Naive B cell (primary cell): ENCODE measurements at regions not wholly inside any gene's neighbourhood (a gene's known extent, or its start where the extent isn't known, plus 50 kb on each side); places are given as distances from the start of the nearest gene placed in this dataset.

Experiments used
- ATAC-seq, 2 donors: fragments of 150-1000 bp; cut with Tn5 transposase; 2 replicates each; pipeline ENCODE4 v1.10.0; 2021; ENCODE audit warnings: low read depth in 2 of 2, mild to moderate bottlenecking in 2 of 2, moderate library complexity in 2 of 2
- DNase-seq: peaks from one replicate; pipeline ENCODE4 v3.0.0; 2022
- H3K27ac Mint-ChIP-seq, 6 donors: one replicate each; pipeline ENCODE4 v1.8.0; 2020 to 2022; ENCODE audit warnings: mild to moderate bottlenecking in 6 of 6, mixed read lengths in 6 of 6, moderate library complexity in 5 of 6, inconsistent platforms in 2 of 6
- H3K27me3 Mint-ChIP-seq, 3 donors: one replicate each; pipeline ENCODE4 v1.8.0; 2021 to 2022; ENCODE audit warnings: mixed read lengths in 3 of 3, mild to moderate bottlenecking in 1 of 3
- H3K36me3 Mint-ChIP-seq, 2 donors: one replicate each; pipeline ENCODE4 v1.8.0; 2020 to 2022; ENCODE audit warnings: mixed read lengths in 2 of 2, inconsistent platforms in 1 of 2, mild to moderate bottlenecking in 1 of 2
- H3K4me1 Mint-ChIP-seq, 3 donors: one replicate each; pipeline ENCODE4 v1.8.0; 2020 to 2022; ENCODE audit warnings: mixed read lengths in 3 of 3, inconsistent platforms in 1 of 3, mild to moderate bottlenecking in 1 of 3, moderate library complexity in 1 of 3
- H3K4me3 Mint-ChIP-seq, 8 donors: one replicate each; pipeline ENCODE4 v1.8.0; 2020 to 2022; ENCODE audit warnings: mild to moderate bottlenecking in 8 of 8, mixed read lengths in 8 of 8, moderate library complexity in 8 of 8, inconsistent platforms in 2 of 8
- H3K9me3 Mint-ChIP-seq, 7 donors: one replicate each; pipeline ENCODE4 v1.8.0; 2020 to 2022; ENCODE audit warnings: mixed read lengths in 7 of 7, mild to moderate bottlenecking in 5 of 7, inconsistent platforms in 2 of 7, moderate library complexity in 1 of 7

DNA sequence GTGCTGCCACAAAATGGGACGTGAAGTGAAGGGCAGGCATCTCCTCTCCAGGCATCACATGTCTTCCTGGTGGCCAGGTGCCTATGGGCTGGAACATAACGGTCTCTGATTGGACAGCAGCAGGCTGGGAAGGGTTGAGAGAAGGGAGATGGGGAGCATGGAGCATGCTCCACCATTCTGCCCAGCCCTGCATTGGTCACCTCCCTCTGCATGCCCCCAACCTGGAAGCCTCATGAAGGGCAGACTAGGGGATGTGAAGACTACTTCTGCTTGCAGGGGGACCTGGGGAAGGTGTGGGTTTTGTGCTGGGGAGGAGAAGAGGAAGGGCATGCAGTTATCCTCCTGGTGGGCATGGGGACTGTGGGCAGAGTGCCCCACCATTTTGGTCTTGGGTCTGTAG, 782.2 kb downstream of the TBC1D22A start:
- peaks cover 0 to 6% (median 0%) of the 10 kb centered on the region in 7 donors for H3K9me3 Mint-ChIP-seq
- peaks cover 0 to 18% (median 0%) of the 10 kb centered on the region in 3 donors for H3K27me3 Mint-ChIP-seq
- no peak overlapping the region for H3K27ac Mint-ChIP-seq
- ATAC-seq (no peak), DNase-seq (no peak)
- peaks cover 0 to 2% (median 0%) of the 10 kb centered on the region in 3 donors for H3K4me1 Mint-ChIP-seq
- H3K36me3 Mint-ChIP-seq = no peaks in the 10 kb centered on the region
- H3K4me3 Mint-ChIP-seq = no peak overlapping the region

DNA sequence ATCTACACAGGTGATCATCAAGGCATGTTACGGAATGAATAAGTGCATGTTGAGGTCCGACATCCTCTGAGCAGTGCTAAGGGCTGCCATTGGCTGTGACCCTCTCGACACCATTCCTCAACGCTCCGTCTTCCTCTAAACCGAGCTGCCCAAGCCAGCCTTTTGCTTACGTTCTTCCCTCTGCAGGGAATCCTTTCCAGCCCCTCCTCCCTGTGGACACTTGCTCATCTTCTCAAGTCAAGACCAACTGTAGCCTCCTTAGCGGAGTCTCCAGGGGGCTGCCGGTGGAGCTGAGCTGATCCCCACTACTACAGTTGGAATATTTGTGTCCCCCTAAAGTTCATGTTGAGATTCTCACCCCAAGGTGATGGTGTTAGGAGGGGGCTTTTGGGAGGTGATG, 781.0 kb downstream of the TBC1D22A start:
- DNase-seq = no peak
- Mint-ChIP-seq H3K27ac (no peak overlapping the region), H3K4me3 (no peak overlapping the region), H3K4me1 (peaks cover 0 to 2% (median 0%) of the 10 kb centered on the region in 3 donors), H3K9me3 (peaks cover 0 to 6% (median 4%) of the 10 kb centered on the region in 7 donors), H3K36me3 (no peaks in the 10 kb centered on the region), H3K27me3 (peaks cover 0 to 14% (median 7%) of the 10 kb centered on the region in 3 donors)
- ATAC-seq = no peak

DNA sequence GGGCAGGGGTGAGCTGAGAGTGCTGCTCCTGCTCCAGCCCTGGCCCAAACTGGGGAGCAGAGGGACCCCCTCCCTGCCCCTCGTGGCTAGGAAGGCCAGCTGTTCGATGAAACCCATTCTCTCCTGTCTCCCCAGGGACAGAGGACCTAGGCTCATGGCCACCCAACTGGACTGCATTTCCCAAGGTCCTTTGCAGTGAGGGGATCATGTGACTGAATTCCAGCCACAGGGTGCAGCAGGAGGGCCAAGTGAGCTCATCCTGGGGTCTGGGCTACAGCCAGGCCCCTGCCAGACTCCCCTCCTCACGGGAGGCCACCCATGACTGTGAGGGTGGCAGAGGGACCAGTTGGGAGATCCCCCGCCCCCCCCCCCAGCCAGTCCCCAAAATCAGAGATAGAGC, 777.6 kb downstream of the TBC1D22A start:
- no peak overlapping the region for H3K4me3 Mint-ChIP-seq
- peaks cover 0 to 7% (median 0%) of the 10 kb centered on the region in 3 donors for H3K27me3 Mint-ChIP-seq
- no peak for DNase-seq
- H3K9me3 Mint-ChIP-seq = peaks cover 0 to 9% (median 5%) of the 10 kb centered on the region in 7 donors
- H3K27ac Mint-ChIP-seq = no peak overlapping the region
- no peaks in the 10 kb centered on the region for H3K36me3 Mint-ChIP-seq
- ATAC-seq = no peak
- no peaks in the 10 kb centered on the region for H3K4me1 Mint-ChIP-seq

DNA sequence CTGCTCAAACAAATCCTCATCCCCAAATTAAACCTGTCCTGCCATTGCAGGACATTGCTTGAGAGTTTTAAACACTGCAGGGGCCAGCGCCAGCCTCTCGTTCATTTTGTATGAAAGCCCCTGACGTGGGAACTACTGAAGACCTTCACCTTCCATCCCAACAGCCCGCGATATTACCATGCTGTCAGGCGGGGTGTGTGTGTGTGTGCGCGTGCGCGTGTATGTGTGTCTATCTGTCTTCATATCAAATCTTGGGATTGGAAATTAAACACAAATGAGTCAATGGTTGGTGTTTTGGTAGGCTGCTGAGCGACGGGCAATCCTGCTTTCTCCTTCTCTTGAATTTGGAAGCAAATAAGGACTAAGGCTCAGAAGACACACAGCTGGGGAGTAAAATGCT, 776.9 kb downstream of the TBC1D22A start:
- H3K36me3 Mint-ChIP-seq = no peaks in the 10 kb centered on the region
- H3K4me3 Mint-ChIP-seq = peak overlapping the region in 2 of 8 donors; percentile 15 to 56
- H3K27me3 Mint-ChIP-seq = peaks cover 0 to 7% (median 1%) of the 10 kb centered on the region in 3 donors
- no peak for ATAC-seq
- peaks cover 0 to 9% (median 5%) of the 10 kb centered on the region in 7 donors for H3K9me3 Mint-ChIP-seq
- H3K27ac Mint-ChIP-seq = no peak overlapping the region
- no peaks in the 10 kb centered on the region for H3K4me1 Mint-ChIP-seq
- DNase-seq = no peak

DNA sequence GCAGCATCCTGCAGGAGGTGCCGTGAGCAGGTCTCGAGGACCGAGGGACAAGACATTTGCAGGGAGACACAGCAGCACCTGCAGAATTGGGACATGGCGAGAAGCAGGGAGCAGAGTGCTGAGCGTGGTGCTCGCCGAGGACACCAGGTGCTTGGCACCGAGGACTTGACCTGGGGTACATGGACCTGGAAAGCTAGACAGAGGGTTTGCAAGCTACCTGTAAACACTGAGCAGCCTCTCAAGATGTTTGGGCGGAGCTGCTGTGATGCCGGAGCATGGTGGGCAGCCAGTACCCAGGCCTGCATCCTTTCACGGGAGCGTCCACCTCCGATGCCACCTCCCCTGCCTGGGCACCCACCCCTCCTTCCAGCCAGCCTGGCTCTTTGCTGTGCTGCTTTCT, 773.2 kb downstream of the TBC1D22A start:
- DNase-seq (no peak), ATAC-seq (no peak)
- Mint-ChIP-seq H3K9me3 (peaks cover 0 to 12% (median 8%) of the 10 kb centered on the region in 7 donors), H3K36me3 (no peaks in the 10 kb centered on the region), H3K4me3 (no peak overlapping the region), H3K27me3 (peaks cover 0 to 7% (median 4%) of the 10 kb centered on the region in 3 donors), H3K4me1 (peaks cover 0 to 2% (median 0%) of the 10 kb centered on the region in 3 donors), H3K27ac (no peak overlapping the region)

DNA sequence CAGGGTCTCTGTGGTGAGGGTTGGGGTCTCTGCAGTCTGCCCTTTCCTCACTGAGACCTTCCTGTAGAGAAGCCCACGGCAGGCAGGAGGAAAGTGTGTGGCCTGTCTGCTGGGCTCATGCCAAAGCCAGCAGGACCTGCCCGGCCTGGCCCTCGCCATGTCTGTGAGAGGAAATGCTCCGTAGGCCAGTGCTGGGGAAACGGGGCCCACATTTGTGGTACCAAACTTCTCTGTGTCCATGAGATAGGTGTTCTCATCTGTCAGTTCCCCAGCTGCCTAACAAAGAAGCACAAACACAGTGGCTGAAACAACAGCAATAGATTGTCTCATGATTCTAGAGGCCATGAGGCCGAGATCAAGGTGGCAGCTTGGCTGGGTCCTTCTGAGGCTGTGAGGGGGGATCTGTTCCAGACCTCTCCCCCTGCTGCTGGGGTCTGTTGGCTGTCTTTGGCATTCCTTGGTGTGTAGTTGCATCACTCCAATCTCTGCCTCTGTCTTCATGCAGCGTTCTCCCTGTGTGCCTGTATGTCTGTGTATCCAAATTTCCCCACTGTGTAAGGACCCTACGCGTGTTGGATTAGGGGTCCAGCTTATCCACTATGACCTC, 772.5 kb downstream of the TBC1D22A start:
- H3K9me3 Mint-ChIP-seq = peaks cover 0 to 12% (median 8%) of the 10 kb centered on the region in 7 donors
- peaks cover 0 to 7% (median 4%) of the 10 kb centered on the region in 3 donors for H3K27me3 Mint-ChIP-seq
- peaks cover 0 to 2% (median 0%) of the 10 kb centered on the region in 3 donors for H3K4me1 Mint-ChIP-seq
- ATAC-seq = no peak
- no peaks in the 10 kb centered on the region for H3K36me3 Mint-ChIP-seq
- DNase-seq = no peak
- no peak overlapping the region for H3K4me3 Mint-ChIP-seq
- no peak overlapping the region for H3K27ac Mint-ChIP-seq

DNA sequence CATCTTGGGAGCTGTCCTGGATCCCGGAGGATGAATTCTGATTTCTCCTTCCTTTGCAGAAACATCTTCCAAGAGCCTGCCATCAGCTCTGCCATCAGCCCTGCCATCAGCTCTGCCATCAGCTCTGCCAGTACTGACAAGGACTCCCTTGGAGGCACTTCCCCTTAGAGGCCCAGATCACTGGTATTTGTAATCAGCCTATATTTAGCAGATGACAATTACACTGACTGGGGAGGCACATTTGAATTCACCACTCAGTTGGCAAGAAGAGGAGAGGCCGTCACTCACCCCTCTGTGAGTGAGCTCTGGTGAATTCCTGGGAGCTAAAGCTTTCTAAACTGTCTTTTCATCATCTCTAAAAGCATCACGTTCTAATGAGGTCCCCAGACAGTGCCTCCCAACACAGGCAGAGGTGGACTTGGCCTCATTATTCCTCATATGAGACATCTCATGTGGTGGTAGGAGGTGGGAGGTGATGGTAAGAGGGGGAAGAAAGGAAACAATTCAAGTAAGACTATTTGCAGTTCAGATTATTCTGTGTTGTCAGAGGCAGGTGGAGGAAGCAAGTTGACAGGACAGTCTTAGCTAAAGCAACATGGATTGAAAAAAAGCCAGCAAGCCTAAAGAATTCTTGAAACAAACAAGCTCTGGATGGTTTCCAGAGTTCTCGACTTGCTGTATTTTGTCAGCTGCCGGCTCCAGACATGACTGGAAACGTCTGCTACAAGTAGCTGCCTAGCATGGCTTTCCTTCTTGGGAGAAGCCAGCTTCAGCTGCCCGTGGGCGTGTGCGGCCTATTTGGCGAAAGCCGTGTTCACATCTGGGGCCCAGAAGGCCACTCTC, 771.7 kb downstream of the TBC1D22A start:
- peaks cover 0 to 5% (median 4%) of the 10 kb centered on the region in 3 donors for H3K27me3 Mint-ChIP-seq
- ATAC-seq = no peak
- no peaks in the 10 kb centered on the region for H3K36me3 Mint-ChIP-seq
- no peak overlapping the region for H3K4me3 Mint-ChIP-seq
- H3K27ac Mint-ChIP-seq = no peak overlapping the region
- peaks cover 0 to 10% (median 8%) of the 10 kb centered on the region in 7 donors for H3K9me3 Mint-ChIP-seq
- no peak for DNase-seq
- peaks cover 0 to 2% (median 0%) of the 10 kb centered on the region in 3 donors for H3K4me1 Mint-ChIP-seq

DNA sequence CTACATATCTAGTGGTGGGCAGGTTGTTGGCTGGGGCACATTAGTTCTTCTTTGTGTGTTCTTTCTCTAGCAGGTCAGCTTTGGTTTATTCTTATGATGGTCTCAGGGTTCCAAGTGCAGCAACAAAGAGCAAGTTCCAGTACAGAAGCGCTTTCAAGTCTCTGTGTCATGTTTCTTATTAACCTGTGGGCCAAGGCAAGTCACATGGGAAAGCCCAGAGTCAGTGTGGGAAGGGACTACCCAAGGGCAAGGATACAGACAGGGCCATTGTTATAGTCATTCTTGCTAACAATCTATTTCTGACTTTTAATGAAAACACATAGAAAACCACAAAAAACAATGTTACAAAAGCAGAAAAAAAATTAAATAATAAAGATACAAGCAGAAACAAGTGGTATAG, 754.6 kb downstream of the TBC1D22A start:
- H3K27ac Mint-ChIP-seq = no peak overlapping the region
- DNase-seq = no peak
- H3K4me1 Mint-ChIP-seq = no peaks in the 10 kb centered on the region

DNA sequence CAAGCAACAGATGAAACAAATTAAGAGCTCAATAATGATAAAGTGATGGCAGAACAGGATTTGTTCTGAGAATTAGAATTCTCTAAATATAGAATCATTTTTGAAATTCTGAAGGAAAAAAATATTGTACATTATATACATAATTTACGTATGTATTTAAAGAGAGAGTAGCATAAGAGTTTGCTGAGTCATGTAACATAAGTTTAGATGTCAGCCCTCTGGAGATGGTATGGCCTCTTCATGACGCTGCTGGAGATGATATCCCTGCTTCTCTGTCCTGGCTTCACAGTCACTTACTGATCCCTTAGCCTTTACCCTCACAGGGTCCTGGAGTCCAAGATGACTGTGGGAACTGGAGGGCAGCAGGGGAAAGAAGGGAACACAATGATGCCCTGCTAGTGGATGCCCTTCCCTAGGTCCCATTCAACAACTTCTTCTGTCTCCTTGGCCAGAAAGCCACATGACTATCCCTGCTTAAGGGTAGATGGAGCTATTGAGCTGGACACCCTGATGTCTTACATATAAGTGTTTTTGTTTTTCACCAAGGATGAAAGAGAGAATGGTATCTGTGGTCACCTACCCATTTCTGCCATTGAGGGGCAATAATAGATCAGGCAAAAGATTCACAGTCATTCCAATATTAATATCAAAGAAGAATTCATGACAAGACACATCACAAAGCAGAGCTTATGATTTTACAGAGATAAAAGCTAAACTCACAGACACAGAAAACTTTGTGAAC, 753.1 kb downstream of the TBC1D22A start:
- H3K4me3 Mint-ChIP-seq = no peak overlapping the region
- peaks cover 3 to 13% (median 10%) of the 10 kb centered on the region in 3 donors for H3K27me3 Mint-ChIP-seq
- H3K27ac Mint-ChIP-seq = no peak overlapping the region
- ATAC-seq (no peak), DNase-seq (no peak)
- no peaks in the 10 kb centered on the region for H3K4me1 Mint-ChIP-seq
- H3K36me3 Mint-ChIP-seq = no peaks in the 10 kb centered on the region
- H3K9me3 Mint-ChIP-seq = peaks cover 0 to 5% (median 0%) of the 10 kb centered on the region in 7 donors

More for the DNA sequence above, 754.6 kb downstream of the TBC1D22A start:
- H3K27me3 Mint-ChIP-seq = peaks cover 0 to 10% (median 8%) of the 10 kb centered on the region in 3 donors
- H3K4me3 Mint-ChIP-seq = no peak overlapping the region
- no peaks in the 10 kb centered on the region for H3K9me3 Mint-ChIP-seq
- no peak for ATAC-seq
- no peaks in the 10 kb centered on the region for H3K36me3 Mint-ChIP-seq

DNA sequence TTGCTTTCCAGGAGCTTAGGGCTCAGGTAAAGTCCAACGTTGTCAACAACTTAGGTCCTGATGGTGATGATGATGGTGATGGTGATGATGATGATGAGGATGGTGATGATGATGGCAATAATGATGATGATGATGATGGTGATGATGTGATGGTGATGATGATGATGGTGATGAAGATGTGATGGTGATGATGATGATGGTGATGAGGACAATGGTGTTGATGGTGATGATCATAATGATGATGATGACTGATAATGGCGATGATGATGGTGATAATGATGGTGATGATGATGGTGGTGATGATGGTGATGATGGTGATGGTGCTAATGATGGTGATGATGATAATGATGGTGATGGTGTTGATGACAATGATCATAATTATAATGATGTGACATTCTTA, 750.2 kb downstream of the TBC1D22A start:
- Mint-ChIP-seq H3K27me3 (peaks cover 7 to 27% (median 8%) of the 10 kb centered on the region in 3 donors), H3K4me3 (no peak overlapping the region), H3K9me3 (peaks cover 0 to 8% (median 0%) of the 10 kb centered on the region in 7 donors), H3K36me3 (no peaks in the 10 kb centered on the region), H3K27ac (no peak overlapping the region), H3K4me1 (no peaks in the 10 kb centered on the region)
- ATAC-seq = no peak
- DNase-seq = no peak

DNA sequence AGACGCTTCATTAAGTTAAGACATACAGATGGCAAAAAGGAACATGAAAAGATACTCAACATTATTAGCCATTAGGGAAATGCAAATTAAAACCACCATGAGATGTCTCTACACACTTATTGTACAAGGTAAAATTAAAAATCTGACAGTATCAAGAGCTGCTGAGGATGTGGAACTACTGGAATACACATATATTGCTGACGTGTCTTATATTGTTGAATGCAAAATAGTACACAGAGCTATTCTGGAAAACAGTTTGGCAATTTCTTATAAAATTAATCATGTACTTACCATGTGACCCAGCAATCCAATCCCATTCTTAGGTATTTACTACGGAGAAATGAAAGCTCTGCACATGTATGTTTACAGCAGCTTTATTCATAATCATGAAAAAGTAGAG, 742.5 kb downstream of the TBC1D22A start:
- DNase-seq = no peak
- Mint-ChIP-seq H3K36me3 (peaks cover 4 to 15% of the 10 kb centered on the region in 2 donors), H3K4me3 (no peak overlapping the region), H3K27me3 (peaks cover 8 to 18% (median 11%) of the 10 kb centered on the region in 3 donors), H3K4me1 (no peaks in the 10 kb centered on the region), H3K27ac (no peak overlapping the region), H3K9me3 (peaks cover 4 to 38% (median 11%) of the 10 kb centered on the region in 7 donors)
- ATAC-seq = no peak

DNA sequence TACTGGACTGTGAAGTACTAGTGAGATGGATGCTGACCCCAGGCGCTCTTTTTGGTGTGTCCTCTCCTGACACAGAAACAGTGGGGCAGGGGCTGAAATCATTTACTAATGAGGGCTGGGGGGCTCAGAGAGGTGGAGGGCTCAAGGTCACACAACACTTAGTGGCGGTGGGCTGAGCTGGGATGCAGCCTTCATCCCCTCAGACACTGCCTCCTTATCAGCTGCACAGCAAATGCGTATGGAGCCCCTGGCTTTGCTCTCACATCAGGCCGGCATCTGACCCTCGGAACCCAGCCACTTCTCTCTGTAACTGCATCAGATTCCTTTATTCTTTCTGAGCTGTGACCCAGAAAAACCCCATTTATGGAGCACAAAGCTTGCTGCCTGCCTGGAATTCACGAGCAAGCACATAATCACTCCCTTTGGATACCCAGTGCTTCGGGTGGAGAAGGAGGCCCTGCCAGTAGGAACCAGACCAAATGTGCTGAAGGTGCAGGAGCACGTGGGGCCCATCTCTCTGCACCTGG, 736.6 kb downstream of the TBC1D22A start:
- H3K9me3 Mint-ChIP-seq = peaks cover 14 to 51% (median 26%) of the 10 kb centered on the region in 7 donors
- H3K4me3 Mint-ChIP-seq = no peak overlapping the region
- DNase-seq (no peak), ATAC-seq (no peak)
- peaks cover 0 to 8% (median 5%) of the 10 kb centered on the region in 3 donors for H3K27me3 Mint-ChIP-seq
- H3K4me1 Mint-ChIP-seq = peaks cover 11 to 17% (median 11%) of the 10 kb centered on the region in 3 donors
- peaks cover 11 to 28% of the 10 kb centered on the region in 2 donors for H3K36me3 Mint-ChIP-seq
- H3K27ac Mint-ChIP-seq = no peak overlapping the region

DNA sequence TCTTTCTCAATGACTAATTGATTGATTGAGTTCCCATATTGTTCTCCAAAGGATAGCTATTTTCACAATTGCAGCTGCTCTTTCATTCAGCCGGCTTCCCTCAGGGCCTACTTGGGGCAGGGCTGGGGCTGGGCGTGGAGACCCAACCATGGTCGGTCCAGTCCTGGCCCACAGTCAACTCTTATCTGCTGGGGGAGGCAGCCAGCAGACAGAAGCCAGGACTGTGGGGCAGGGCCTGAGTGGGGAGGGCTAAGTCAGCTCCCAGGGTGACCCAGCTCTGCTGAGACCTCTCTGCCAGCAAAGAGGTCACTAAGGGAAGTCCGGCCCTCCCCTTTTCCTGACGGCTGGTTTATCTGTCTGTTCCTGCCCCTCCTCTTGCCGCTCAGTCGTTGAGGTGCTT, 735.2 kb downstream of the TBC1D22A start:
- Mint-ChIP-seq H3K36me3 (peaks cover 6 to 28% of the 10 kb centered on the region in 2 donors), H3K4me3 (no peak overlapping the region), H3K9me3 (peaks cover 18 to 44% (median 27%) of the 10 kb centered on the region in 7 donors), H3K27ac (no peak overlapping the region), H3K27me3 (peaks cover 0 to 8% (median 5%) of the 10 kb centered on the region in 3 donors), H3K4me1 (peaks cover 16 to 17% (median 17%) of the 10 kb centered on the region in 3 donors)
- ATAC-seq (no peak), DNase-seq (no peak)
